ENCODE measurements at regions not wholly inside any gene's neighbourhood (a gene's known extent, or its start where the extent isn't known, plus 50 kb on each side); places are given as distances from the start of the nearest gene placed in this dataset.

GRCh38 chr15:67998599-67999133, 55.4 kb upstream of the PIAS1 start:
- H3K27me3 ChIP-seq (replicated peaks; ENCODE audit: control insufficient read depth, insufficient read depth, low read length), result no peaks in the 10 kb centered on the region
- peak; percentile 89 for DNase-seq (ENCODE audit: low read depth)
- no peaks in the 10 kb centered on the region for H3K36me3 ChIP-seq (ENCODE audit: control insufficient read depth, insufficient read depth, low read length, severe bottlenecking)
- H3K4me3 ChIP-seq (ENCODE audit: low read length), result peak overlapping the region; percentile 7
- no peak overlapping the region for H3K9ac ChIP-seq (ENCODE audit: low read length)
- no peaks in the 10 kb centered on the region for H3K9me3 ChIP-seq (ENCODE audit: control insufficient read depth, low read length)
- H3K4me1 ChIP-seq (ENCODE audit: control insufficient read depth, insufficient read depth, low read length), result peaks cover 17% of the 10 kb centered on the region

GRCh38 chr15:67999320-68000100, 54.6 kb upstream of the PIAS1 start:
- peak; percentile 8 for DNase-seq (ENCODE audit: low read depth)
- Histone ChIP-seq H3K4me3 (ENCODE audit: low read length) (peak overlapping the region; percentile 7), H3K36me3 (ENCODE audit: control insufficient read depth, insufficient read depth, low read length, severe bottlenecking) (no peaks in the 10 kb centered on the region), H3K9me3 (ENCODE audit: control insufficient read depth, low read length) (no peaks in the 10 kb centered on the region), H3K4me1 (ENCODE audit: control insufficient read depth, insufficient read depth, low read length) (peaks cover 17% of the 10 kb centered on the region), H3K27me3 (replicated peaks; ENCODE audit: control insufficient read depth, insufficient read depth, low read length) (no peaks in the 10 kb centered on the region), H3K9ac (ENCODE audit: low read length) (no peak overlapping the region)

- no peak for DNase-seq (ENCODE audit: low read depth)
- no peaks in the 10 kb centered on the region for H3K36me3 ChIP-seq (ENCODE audit: control insufficient read depth, insufficient read depth, low read length, severe bottlenecking)
Observed at GRCh38 chr15:68000754-68001153, 53.4 kb upstream of the PIAS1 start.

GRCh38 chr15:68001811-68002210, 52.3 kb upstream of the PIAS1 start:
- peak; percentile 12 for DNase-seq (ENCODE audit: low read depth)
- peaks cover 17% of the 10 kb centered on the region for H3K4me1 ChIP-seq (ENCODE audit: control insufficient read depth, insufficient read depth, low read length)
- H3K4me3 ChIP-seq (ENCODE audit: low read length), result no peak overlapping the region
- no peak overlapping the region for H3K9ac ChIP-seq (ENCODE audit: low read length)
- H3K27me3 ChIP-seq (replicated peaks; ENCODE audit: control insufficient read depth, insufficient read depth, low read length), result no peaks in the 10 kb centered on the region
- H3K36me3 ChIP-seq (ENCODE audit: control insufficient read depth, insufficient read depth, low read length, severe bottlenecking), result no peaks in the 10 kb centered on the region
- H3K9me3 ChIP-seq (ENCODE audit: control insufficient read depth, low read length), result no peaks in the 10 kb centered on the region

More at GRCh38 chr15:68000754-68001153, 53.4 kb upstream of the PIAS1 start:
- H3K27me3 ChIP-seq (replicated peaks; ENCODE audit: control insufficient read depth, insufficient read depth, low read length), result no peaks in the 10 kb centered on the region
- no peak overlapping the region for H3K4me3 ChIP-seq (ENCODE audit: low read length)
- peaks cover 17% of the 10 kb centered on the region for H3K4me1 ChIP-seq (ENCODE audit: control insufficient read depth, insufficient read depth, low read length)
- H3K9ac ChIP-seq (ENCODE audit: low read length), result no peak overlapping the region
- no peaks in the 10 kb centered on the region for H3K9me3 ChIP-seq (ENCODE audit: control insufficient read depth, low read length)

GRCh38 chr15:68003297-68003696, 50.8 kb upstream of the PIAS1 start:
- Histone ChIP-seq H3K36me3 (ENCODE audit: control insufficient read depth, insufficient read depth, low read length, severe bottlenecking) (no peaks in the 10 kb centered on the region), H3K9me3 (ENCODE audit: control insufficient read depth, low read length) (no peaks in the 10 kb centered on the region), H3K9ac (ENCODE audit: low read length) (no peak overlapping the region), H3K27me3 (replicated peaks; ENCODE audit: control insufficient read depth, insufficient read depth, low read length) (no peaks in the 10 kb centered on the region), H3K4me3 (ENCODE audit: low read length) (no peak overlapping the region), H3K4me1 (ENCODE audit: control insufficient read depth, insufficient read depth, low read length) (peaks cover 11% of the 10 kb centered on the region)
- DNase-seq (ENCODE audit: low read depth), result no peak
